ENCODE measurements at regions not wholly inside any gene's neighbourhood (a gene's known extent, or its start where the extent isn't known, plus 50 kb on each side); places are given as distances from the start of the nearest gene placed in this dataset.

DNA sequence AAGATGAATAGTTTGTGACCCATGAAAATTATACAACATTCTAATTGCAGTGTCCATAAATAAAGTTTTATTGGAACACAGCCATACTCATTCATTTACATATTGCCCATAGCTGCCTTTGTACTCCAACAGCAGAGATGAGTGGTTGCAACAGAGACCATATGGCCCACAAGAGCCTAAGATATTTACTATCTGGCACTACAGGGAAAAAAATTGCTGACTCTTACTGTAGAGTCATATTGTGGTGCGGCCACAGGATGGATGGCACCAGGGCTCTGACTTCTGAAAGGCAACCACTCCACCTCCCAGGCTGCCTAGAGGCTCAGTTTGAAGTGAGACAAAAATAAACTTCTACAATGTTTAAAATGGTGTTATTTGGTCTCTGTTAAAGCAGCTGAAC is 404.0 kb upstream of the ATP5MC3 start:
- TF ChIP-seq SP1 (IDR thresholded peaks at IDR 0.05) (no peak), FOXA1 (IDR thresholded peaks at IDR 0.05) (no peak), L3MBTL2 (conservative IDR thresholded peaks at IDR 0.05) (no peak), TARDBP (IDR thresholded peaks at IDR 0.05) (no peak), FOXM1 (IDR thresholded peaks at IDR 0.05; ENCODE audit: borderline replicate concordance) (no peak), ARNT (IDR thresholded peaks at IDR 0.05) (no peak), ELF4 (IDR thresholded peaks at IDR 0.05) (no peak), LEF1 (IDR thresholded peaks at IDR 0.05; ENCODE audit: borderline replicate concordance) (no peak), BHLHE40 (IDR thresholded peaks at IDR 0.05; ENCODE audit: borderline replicate concordance) (no peak), FOXK2 (IDR thresholded peaks at IDR 0.05) (no peak), SUZ12 (IDR thresholded peaks at IDR 0.05) (no peak), NFRKB (IDR thresholded peaks at IDR 0.05) (no peak)
